ENCODE measurements at regions not wholly inside any gene's neighbourhood (a gene's known extent, or its start where the extent isn't known, plus 50 kb on each side); places are given as distances from the start of the nearest gene placed in this dataset.
"Not testable (repeated sequence)": the region's sequence is repeated elsewhere in the genome, so short reads cannot be mapped to it uniquely, and the experiment has no call there.

DNA sequence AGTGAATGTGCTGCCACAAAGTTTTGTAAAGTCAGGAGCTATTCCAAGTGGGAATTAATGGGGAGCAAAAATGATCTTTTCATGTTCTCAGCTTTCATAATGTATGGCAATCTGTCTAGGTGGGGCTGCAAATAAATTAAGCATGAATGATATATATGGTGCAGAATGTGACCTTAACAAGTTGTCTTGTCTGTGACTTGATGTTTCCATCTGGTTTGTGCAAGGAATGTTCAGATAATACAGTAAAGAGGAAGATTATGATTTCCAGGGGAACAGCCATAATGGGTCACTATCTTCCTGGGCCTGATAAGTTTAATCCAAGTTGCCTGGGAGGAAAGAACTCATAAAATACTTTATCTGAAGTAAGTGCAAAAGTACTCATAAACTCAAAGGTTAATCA is 1815.8 kb upstream of the FLRT2 start:
- Histone ChIP-seq H3K27ac (ENCODE audit: low read depth, low read length, poor library complexity, severe bottlenecking) (no peak overlapping the region), H3K9me3 (ENCODE audit: low read length) (no peaks in the 10 kb centered on the region), H3K79me2 (ENCODE audit: insufficient read depth, low read depth, low read length) (no peaks in the 10 kb centered on the region), H3K36me3 (ENCODE audit: insufficient read depth, low read length) (no peaks in the 10 kb centered on the region), H2AFZ (ENCODE audit: low read length) (no peak overlapping the region), H4K20me1 (ENCODE audit: insufficient read depth, low read length) (no peaks in the 10 kb centered on the region), H3K9me2 (ENCODE audit: insufficient read depth, low read length) (no peaks in the 10 kb centered on the region), H3K4me1 (ENCODE audit: insufficient read depth, low read length, poor library complexity, severe bottlenecking) (no peaks in the 10 kb centered on the region), H3K4me3 (ENCODE audit: low read depth, low read length, poor library complexity, severe bottlenecking) (no peak overlapping the region), H3K4me2 (ENCODE audit: low read length) (no peak overlapping the region)
- ChIA-PET CTCF (ENCODE audit: unreplicated experiment) (no interaction called here), POLR2A (interaction anchor here (2.1 kb wide), 1 partner anchor 23 kb away, joined by 4 read pairs; no protein-coding TSS in a partner anchor)
- intact Hi-C loops (cut with micrococcal nuclease; ENCODE audit: unreplicated experiment): no loop called here
- no peak for DNase-seq (ENCODE audit: low spot score)
- no TSS peak for BruUV-seq (replicated peaks)
- no peak for TF ChIP-seq EZH2phosphoT487 (IDR thresholded peaks at IDR 0.05; ENCODE audit: borderline replicate concordance, low read depth, low read length)
- TF ChIP-seq, protein P1, sequence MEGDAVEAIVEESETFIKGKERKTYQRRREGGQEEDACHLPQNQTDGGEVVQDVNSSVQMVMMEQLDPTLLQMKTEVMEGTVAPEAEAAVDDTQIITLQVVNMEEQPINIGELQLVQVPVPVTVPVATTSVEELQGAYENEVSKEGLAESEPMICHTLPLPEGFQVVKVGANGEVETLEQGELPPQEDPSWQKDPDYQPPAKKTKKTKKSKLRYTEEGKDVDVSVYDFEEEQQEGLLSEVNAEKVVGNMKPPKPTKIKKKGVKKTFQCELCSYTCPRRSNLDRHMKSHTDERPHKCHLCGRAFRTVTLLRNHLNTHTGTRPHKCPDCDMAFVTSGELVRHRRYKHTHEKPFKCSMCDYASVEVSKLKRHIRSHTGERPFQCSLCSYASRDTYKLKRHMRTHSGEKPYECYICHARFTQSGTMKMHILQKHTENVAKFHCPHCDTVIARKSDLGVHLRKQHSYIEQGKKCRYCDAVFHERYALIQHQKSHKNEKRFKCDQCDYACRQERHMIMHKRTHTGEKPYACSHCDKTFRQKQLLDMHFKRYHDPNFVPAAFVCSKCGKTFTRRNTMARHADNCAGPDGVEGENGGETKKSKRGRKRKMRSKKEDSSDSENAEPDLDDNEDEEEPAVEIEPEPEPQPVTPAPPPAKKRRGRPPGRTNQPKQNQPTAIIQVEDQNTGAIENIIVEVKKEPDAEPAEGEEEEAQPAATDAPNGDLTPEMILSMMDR (conservative IDR thresholded peaks at IDR 0.05; ENCODE audit: low read length): no peak

DNA sequence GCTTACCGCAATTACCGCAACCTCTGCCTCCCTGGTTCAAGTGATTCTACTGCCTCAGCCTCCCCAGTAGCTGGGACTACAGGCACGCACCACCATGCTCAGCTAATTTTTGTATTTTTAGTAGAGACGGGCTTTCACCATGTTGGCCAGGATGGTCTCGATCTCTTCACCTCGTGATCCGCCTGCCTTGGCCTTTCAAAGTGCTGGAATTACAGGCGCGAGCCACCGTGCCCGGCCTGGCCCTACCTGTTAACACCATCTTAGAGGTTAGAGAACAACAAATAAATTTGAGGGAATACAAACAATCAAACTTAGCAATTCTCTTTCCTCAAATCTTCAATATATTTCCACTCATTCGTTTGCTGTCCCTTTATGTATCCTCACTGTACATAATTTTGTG is 1810.5 kb upstream of the FLRT2 start:
- BruUV-seq (replicated peaks); intact Hi-C loops (cut with micrococcal nuclease; ENCODE audit: unreplicated experiment): not testable (repeated sequence)

DNA sequence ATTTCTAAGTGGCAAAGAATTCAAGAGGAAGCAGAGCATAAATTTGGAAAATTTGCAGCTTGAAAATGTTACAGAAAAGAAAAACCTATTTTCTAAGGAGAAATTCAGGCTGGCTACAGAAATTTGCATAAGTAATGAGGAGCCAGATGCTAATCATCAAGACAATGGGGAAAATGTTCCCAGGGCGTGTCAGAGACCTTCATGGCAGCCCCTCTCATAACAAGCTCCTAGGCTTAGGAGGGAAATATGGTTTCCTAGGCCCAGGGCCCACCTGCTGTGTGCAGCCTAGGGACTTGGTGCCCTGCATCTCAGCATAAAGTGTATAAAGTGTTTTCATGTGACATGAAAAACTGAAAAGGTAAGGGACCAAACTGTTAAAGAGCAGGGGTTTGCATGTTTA is 1796.3 kb upstream of the FLRT2 start:
- no peak for DNase-seq (ENCODE audit: low spot score)
- H3K36me3 ChIP-seq (ENCODE audit: insufficient read depth, low read length): no peaks in the 10 kb centered on the region
- H3K27ac ChIP-seq (ENCODE audit: low read depth, low read length, poor library complexity, severe bottlenecking): no peak overlapping the region
- H3K4me2 ChIP-seq (ENCODE audit: low read length): no peak overlapping the region
- ChIA-PET POLR2A (interaction anchor here (0.6 kb wide), 1 partner anchor 19 kb away, joined by 3 read pairs; no protein-coding TSS in a partner anchor), CTCF (ENCODE audit: unreplicated experiment) (no interaction called here)
- no peaks in the 10 kb centered on the region for H4K20me1 ChIP-seq (ENCODE audit: insufficient read depth, low read length)
- no peak overlapping the region for H3K4me3 ChIP-seq (ENCODE audit: low read depth, low read length, poor library complexity, severe bottlenecking)
- TF ChIP-seq EZH2phosphoT487 (IDR thresholded peaks at IDR 0.05; ENCODE audit: borderline replicate concordance, low read depth, low read length): no peak
- TF ChIP-seq, protein P1 (conservative IDR thresholded peaks at IDR 0.05; ENCODE audit: low read length): no peak
- H3K79me2 ChIP-seq (ENCODE audit: insufficient read depth, low read depth, low read length): no peaks in the 10 kb centered on the region
- no peak overlapping the region for H2AFZ ChIP-seq (ENCODE audit: low read length)
- no peaks in the 10 kb centered on the region for H3K4me1 ChIP-seq (ENCODE audit: insufficient read depth, low read length, poor library complexity, severe bottlenecking)
- intact Hi-C loops (cut with micrococcal nuclease; ENCODE audit: unreplicated experiment): no loop called here
- H3K9me3 ChIP-seq (ENCODE audit: low read length): no peaks in the 10 kb centered on the region
- H3K9me2 ChIP-seq (ENCODE audit: insufficient read depth, low read length): no peaks in the 10 kb centered on the region
- BruUV-seq (replicated peaks): no TSS peak

More for the DNA sequence above, 1810.5 kb upstream of the FLRT2 start:
- POLR2A ChIA-PET: interaction anchor here (0.6 kb wide), 1 partner anchor 813 kb away, joined by 3 read pairs; no protein-coding TSS in a partner anchor
- H3K4me3 ChIP-seq (ENCODE audit: low read depth, low read length, poor library complexity, severe bottlenecking); H3K9me2 ChIP-seq (ENCODE audit: insufficient read depth, low read length); DNase-seq (ENCODE audit: low spot score); CTCF ChIA-PET (ENCODE audit: unreplicated experiment); H2AFZ ChIP-seq (ENCODE audit: low read length); H4K20me1 ChIP-seq (ENCODE audit: insufficient read depth, low read length); H3K36me3 ChIP-seq (ENCODE audit: insufficient read depth, low read length); H3K27ac ChIP-seq (ENCODE audit: low read depth, low read length, poor library complexity, severe bottlenecking); H3K79me2 ChIP-seq (ENCODE audit: insufficient read depth, low read depth, low read length); H3K4me2 ChIP-seq (ENCODE audit: low read length); H3K4me1 ChIP-seq (ENCODE audit: insufficient read depth, low read length, poor library complexity, severe bottlenecking); H3K9me3 ChIP-seq (ENCODE audit: low read length): not testable (repeated sequence)

All from OCI-LY7 (cell line).